HTR-8/SVneo (cell line): ENCODE measurements at regions not wholly inside any gene's neighbourhood (a gene's known extent, or its start where the extent isn't known, plus 50 kb on each side); places are given as distances from the start of the nearest gene placed in this dataset.

ENCODE experiments used
- DNase-seq: peaks from one replicate; pipeline ENCODE4 v3.0.0; 2011; ENCODE audit warnings: low spot score, mixed read lengths; ENCODE audit not compliant: insufficient read length
- FAIRE-seq: peaks from 2 replicates; lab custom pipeline; 2011; peaks lifted over from hg19 to GRCh38; lab: Jason Lieb, UNC

- no peak for FAIRE-seq
- DNase-seq, result no peak
Observed at GRCh38 chr2:65823511-65823910, 391.1 kb upstream of the SPRED2 start.

- FAIRE-seq, result no peak
- DNase-seq, result no peak
Observed at GRCh38 chr2:65820454-65820853, 388.1 kb upstream of the SPRED2 start.

- no peak for DNase-seq
- no peak for FAIRE-seq
Observed at GRCh38 chr2:65819963-65820362, 387.6 kb upstream of the SPRED2 start.

- FAIRE-seq (no peak), DNase-seq (no peak)
Observed at GRCh38 chr2:65818873-65819451, 386.6 kb upstream of the SPRED2 start.

- FAIRE-seq (no peak), DNase-seq (no peak)
Observed at GRCh38 chr2:65813631-65814173, 381.3 kb upstream of the SPRED2 start.

GRCh38 chr2:65812887-65813286 lies 380.5 kb upstream of the SPRED2 start:
- FAIRE-seq, result no peak
- DNase-seq, result no peak

- FAIRE-seq (no peak), DNase-seq (no peak)
Observed at GRCh38 chr2:65807942-65808341, 375.5 kb upstream of the SPRED2 start.

GRCh38 chr2:65804777-65805176 lies 372.4 kb upstream of the SPRED2 start:
- DNase-seq (no peak), FAIRE-seq (no peak)

- DNase-seq (no peak), FAIRE-seq (no peak)
Observed at GRCh38 chr2:65802298-65802942, 370.0 kb upstream of the SPRED2 start.

- no peak for FAIRE-seq
Observed at GRCh38 chr2:65800998-65801397, 368.6 kb upstream of the SPRED2 start.

GRCh38 chr2:65799141-65799854 lies 366.9 kb upstream of the SPRED2 start:
- FAIRE-seq (no peak), DNase-seq (no peak)

More at GRCh38 chr2:65800998-65801397, 368.6 kb upstream of the SPRED2 start:
- DNase-seq, result no peak

GRCh38 chr2:65798641-65799040 lies 366.2 kb upstream of the SPRED2 start:
- FAIRE-seq, result no peak

GRCh38 chr2:65794994-65795393 lies 362.6 kb upstream of the SPRED2 start:
- DNase-seq, result no peak
- FAIRE-seq, result no peak

More at GRCh38 chr2:65798641-65799040, 366.2 kb upstream of the SPRED2 start:
- no peak for DNase-seq

GRCh38 chr2:65791404-65791975 lies 359.1 kb upstream of the SPRED2 start:
- DNase-seq, result no peak
- FAIRE-seq, result no peak

- FAIRE-seq, result no peak
Observed at GRCh38 chr2:65790676-65790935, 358.2 kb upstream of the SPRED2 start.

GRCh38 chr2:65789923-65790675 lies 357.7 kb upstream of the SPRED2 start:
- no peak for FAIRE-seq
- no peak for DNase-seq

More at GRCh38 chr2:65790676-65790935, 358.2 kb upstream of the SPRED2 start:
- DNase-seq, result no peak

- DNase-seq (no peak), FAIRE-seq (no peak)
Observed at GRCh38 chr2:65788556-65788955, 356.2 kb upstream of the SPRED2 start.

- DNase-seq (no peak), FAIRE-seq (no peak)
Observed at GRCh38 chr2:65786765-65787164, 354.4 kb upstream of the SPRED2 start.

- FAIRE-seq, result no peak
- DNase-seq, result no peak
Observed at GRCh38 chr2:65786007-65786717, 353.8 kb upstream of the SPRED2 start.
